KMS-11 (cell line): ENCODE measurements at regions not wholly inside any gene's neighbourhood (a gene's known extent, or its start where the extent isn't known, plus 50 kb on each side); places are given as distances from the start of the nearest gene placed in this dataset.

Experiments used
- H2AFZ ChIP-seq: fragments of 200-600 bp; sonication (generic); 2 replicates; pipeline ENCODE4 v1.6.1; 2016; ENCODE audit warnings: antibody characterized with exemption, mixed run types, low read depth
- H3K27ac ChIP-seq: fragments of 200-600 bp; sonication (generic); 2 replicates; pipeline ENCODE4 v1.6.1; 2016; ENCODE audit warnings: mild to moderate bottlenecking, mixed run types
- H3K27me3 ChIP-seq: fragments of 200-600 bp; sonication (generic); 2 replicates; pipeline ENCODE4 v1.6.1; 2017; ENCODE audit warnings: mild to moderate bottlenecking, low read depth, mixed run types, moderate library complexity; ENCODE audit not compliant: insufficient read depth
- H3K36me3 ChIP-seq: fragments of 200-600 bp; sonication (generic); 2 replicates; pipeline ENCODE4 v1.6.1; 2017; ENCODE audit warnings: mild to moderate bottlenecking, mixed run types; ENCODE audit not compliant: insufficient read depth
- H3K4me1 ChIP-seq: fragments of 200-600 bp; sonication (generic); 2 replicates; pipeline ENCODE4 v1.6.1; 2016; ENCODE audit warnings: mild to moderate bottlenecking, low read depth, mixed run types; ENCODE audit not compliant: poor library complexity, severe bottlenecking
- H3K4me2 ChIP-seq: fragments of 200-600 bp; sonication (generic); 2 replicates; pipeline ENCODE4 v1.7.0; 2016; ENCODE audit warnings: mild to moderate bottlenecking, mixed run types
- H3K4me3 ChIP-seq: fragments of 200-600 bp; sonication (generic); IDR thresholded peaks from 2 replicates; pipeline ENCODE4 v1.6.1; 2017; ENCODE audit warnings: low read depth, low read length, mixed read lengths; ENCODE audit not compliant: insufficient read depth
- H3K79me2 ChIP-seq: fragments of 200-600 bp; sonication (generic); 2 replicates; pipeline ENCODE4 v1.6.1; 2016; ENCODE audit warnings: low read depth, mixed run types; ENCODE audit not compliant: insufficient read depth
- H3K9ac ChIP-seq: fragments of 200-600 bp; sonication (generic); 2 replicates; pipeline ENCODE4 v1.6.1; 2016; ENCODE audit warnings: mild to moderate bottlenecking, mixed run types
- H4K20me1 ChIP-seq: fragments of 200-600 bp; sonication (generic); 2 replicates; pipeline ENCODE4 v1.6.1; 2016; ENCODE audit warnings: mild to moderate bottlenecking, mixed run types; ENCODE audit not compliant: insufficient read depth
- TF ChIP-seq, protein P1 (sequence below): fragments of 200-600 bp; sonication (generic); conservative IDR thresholded peaks from 2 replicates; pipeline ENCODE4 v1.6.1; 2017; ENCODE audit warnings: low read depth, mild to moderate bottlenecking, antibody characterized with exemption, low read length, moderate library complexity, mixed read lengths

DNA sequence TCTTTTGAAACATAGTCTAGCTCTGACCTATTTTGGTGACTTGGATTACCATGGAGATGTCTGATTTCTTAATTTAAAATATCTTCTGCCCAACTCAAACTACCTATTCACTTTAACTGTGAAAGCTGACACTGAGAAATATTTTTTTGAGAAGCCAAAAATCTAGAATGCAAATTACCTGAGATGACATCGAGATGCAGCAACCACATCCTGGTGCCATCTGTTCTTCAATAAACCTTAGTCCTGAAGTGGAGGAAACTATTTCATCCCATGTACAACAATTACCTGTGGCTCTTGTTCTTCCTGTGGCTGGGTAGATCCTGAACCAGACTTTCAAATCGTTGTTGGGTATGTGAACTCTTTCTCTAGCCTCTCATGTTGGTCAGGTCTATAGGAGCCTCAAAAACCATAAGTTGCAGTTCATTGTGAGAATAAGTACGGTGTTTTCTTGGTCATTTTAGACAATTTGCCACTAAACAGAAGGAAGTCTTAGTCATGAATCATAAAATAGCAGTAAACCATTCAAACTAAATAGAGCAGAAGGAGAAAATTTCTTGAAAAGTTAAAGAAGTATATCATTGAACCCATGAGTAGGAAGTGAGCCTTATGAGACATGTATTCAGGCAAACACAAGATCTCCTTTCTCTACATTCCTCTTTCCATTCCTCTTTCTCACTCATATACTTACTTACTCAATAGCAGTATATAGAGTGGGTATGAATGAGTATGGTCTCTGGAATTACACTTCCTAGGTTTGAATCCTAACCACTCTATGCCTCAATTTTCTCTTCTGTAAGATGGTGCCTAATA is 176.0 kb downstream of the HMHB1 start:
- Histone ChIP-seq H2AFZ (no peak overlapping the region), H3K27me3 (no peaks in the 10 kb centered on the region), H3K4me2 (no peak overlapping the region), H3K79me2 (no peaks in the 10 kb centered on the region), H3K4me3 (no peak overlapping the region), H3K9ac (no peak overlapping the region), H3K27ac (no peak overlapping the region), H4K20me1 (no peaks in the 10 kb centered on the region), H3K4me1 (no peaks in the 10 kb centered on the region), H3K36me3 (no peaks in the 10 kb centered on the region)
- TF ChIP-seq, protein P1, sequence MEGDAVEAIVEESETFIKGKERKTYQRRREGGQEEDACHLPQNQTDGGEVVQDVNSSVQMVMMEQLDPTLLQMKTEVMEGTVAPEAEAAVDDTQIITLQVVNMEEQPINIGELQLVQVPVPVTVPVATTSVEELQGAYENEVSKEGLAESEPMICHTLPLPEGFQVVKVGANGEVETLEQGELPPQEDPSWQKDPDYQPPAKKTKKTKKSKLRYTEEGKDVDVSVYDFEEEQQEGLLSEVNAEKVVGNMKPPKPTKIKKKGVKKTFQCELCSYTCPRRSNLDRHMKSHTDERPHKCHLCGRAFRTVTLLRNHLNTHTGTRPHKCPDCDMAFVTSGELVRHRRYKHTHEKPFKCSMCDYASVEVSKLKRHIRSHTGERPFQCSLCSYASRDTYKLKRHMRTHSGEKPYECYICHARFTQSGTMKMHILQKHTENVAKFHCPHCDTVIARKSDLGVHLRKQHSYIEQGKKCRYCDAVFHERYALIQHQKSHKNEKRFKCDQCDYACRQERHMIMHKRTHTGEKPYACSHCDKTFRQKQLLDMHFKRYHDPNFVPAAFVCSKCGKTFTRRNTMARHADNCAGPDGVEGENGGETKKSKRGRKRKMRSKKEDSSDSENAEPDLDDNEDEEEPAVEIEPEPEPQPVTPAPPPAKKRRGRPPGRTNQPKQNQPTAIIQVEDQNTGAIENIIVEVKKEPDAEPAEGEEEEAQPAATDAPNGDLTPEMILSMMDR: no peak

DNA sequence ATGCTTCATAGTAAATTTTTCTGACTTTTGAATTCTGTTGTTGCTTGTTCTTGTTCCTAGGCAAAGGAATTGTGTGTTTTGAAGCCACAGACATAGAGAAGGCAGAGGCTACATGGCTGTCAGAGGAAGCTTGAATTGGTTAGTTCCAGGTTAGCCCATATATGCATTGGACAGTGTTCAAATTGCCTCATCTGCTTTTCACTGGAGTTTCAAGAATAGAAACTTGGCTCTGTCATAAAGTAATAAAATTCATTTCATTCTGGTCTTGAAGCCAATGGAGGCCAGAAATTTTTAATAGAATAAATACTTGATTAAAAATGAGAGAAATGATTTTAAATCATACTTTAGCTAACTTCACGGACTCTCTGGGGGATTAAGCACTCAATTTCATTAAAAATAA is 178.0 kb downstream of the YIPF5 start:
- TF ChIP-seq, protein P1: no peak

GRCh38 chr5:144002876-144003275 is 167.6 kb downstream of the YIPF5 start:
- Histone ChIP-seq H3K79me2 (no peaks in the 10 kb centered on the region), H3K27me3 (no peaks in the 10 kb centered on the region), H3K4me2 (no peak overlapping the region), H2AFZ (no peak overlapping the region), H4K20me1 (no peaks in the 10 kb centered on the region), H3K36me3 (no peaks in the 10 kb centered on the region), H3K4me3 (no peak overlapping the region), H3K4me1 (no peaks in the 10 kb centered on the region), H3K9ac (no peak overlapping the region), H3K27ac (no peak overlapping the region)
- TF ChIP-seq, protein P1: no peak

More for the DNA sequence above, 178.0 kb downstream of the YIPF5 start:
- Histone ChIP-seq H2AFZ (no peak overlapping the region), H3K4me2 (no peak overlapping the region), H3K4me1 (no peaks in the 10 kb centered on the region), H4K20me1 (no peaks in the 10 kb centered on the region), H3K4me3 (no peak overlapping the region), H3K79me2 (no peaks in the 10 kb centered on the region), H3K27me3 (no peaks in the 10 kb centered on the region), H3K27ac (no peak overlapping the region), H3K36me3 (no peaks in the 10 kb centered on the region), H3K9ac (no peak overlapping the region)

DNA sequence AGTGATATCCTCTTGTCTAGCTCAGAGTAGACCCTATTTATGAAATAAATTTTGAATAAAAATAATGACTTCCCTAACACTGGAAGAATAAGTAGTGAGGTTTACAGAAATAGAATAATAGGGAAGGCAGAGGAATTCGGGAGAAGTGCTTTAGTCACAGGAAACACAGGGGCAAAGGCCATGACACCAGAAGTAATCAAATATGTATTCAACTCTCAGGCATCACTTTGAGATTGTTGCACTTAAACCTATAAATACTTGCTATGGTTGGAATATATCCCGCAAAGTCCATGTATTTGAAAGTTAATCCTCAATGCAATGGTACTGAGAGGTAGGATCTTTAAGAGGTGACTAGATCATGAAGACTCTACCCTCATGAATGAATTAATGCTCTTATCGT is 166.8 kb downstream of the YIPF5 start:
- H3K79me2 ChIP-seq: no peaks in the 10 kb centered on the region
- no peak overlapping the region for H2AFZ ChIP-seq
- no peaks in the 10 kb centered on the region for H3K36me3 ChIP-seq
- H3K27ac ChIP-seq: no peak overlapping the region
- no peak overlapping the region for H3K4me3 ChIP-seq
- no peaks in the 10 kb centered on the region for H3K4me1 ChIP-seq
- H3K27me3 ChIP-seq: no peaks in the 10 kb centered on the region
- TF ChIP-seq, protein P1: no peak
- H4K20me1 ChIP-seq: no peaks in the 10 kb centered on the region
- no peak overlapping the region for H3K9ac ChIP-seq
- no peak overlapping the region for H3K4me2 ChIP-seq
